Mesenchymal stem cell (in vitro differentiated cells and primary cell): ENCODE measurements at regions not wholly inside any gene's neighbourhood (a gene's known extent, or its start where the extent isn't known, plus 50 kb on each side); places are given as distances from the start of the nearest gene placed in this dataset.

ENCODE experiments used
- DNase-seq: peaks from one replicate; pipeline ENCODE4 v3.0.0-alpha.2; 2013
- H2AFZ ChIP-seq: one replicate; pipeline ENCODE4 v1.6.1; 2013; ENCODE audit warnings: low read depth, mild to moderate bottlenecking, control low read depth, inconsistent platforms, low read length, moderate library complexity
- H2AK5ac ChIP-seq: 2 replicates; pipeline ENCODE4 v1.6.1; 2013; ENCODE audit warnings: low read length, moderate library complexity, mild to moderate bottlenecking, inconsistent platforms; ENCODE audit not compliant: severe bottlenecking
- H2BK120ac ChIP-seq: one replicate; pipeline ENCODE4 v1.6.1; 2013; ENCODE audit warnings: low read depth, mild to moderate bottlenecking, inconsistent platforms, low read length, moderate library complexity
- H2BK12ac ChIP-seq, 2 experiments: one replicate each; pipeline ENCODE4 v1.6.1; 2013; ENCODE audit warnings: inconsistent platforms in 2 of 2, low read length in 2 of 2, mild to moderate bottlenecking in 2 of 2, moderate library complexity in 2 of 2, control low read depth in 1 of 2
- H2BK15ac ChIP-seq: one replicate; pipeline ENCODE4 v1.6.1; 2013; ENCODE audit warnings: mild to moderate bottlenecking, low read depth, inconsistent platforms; ENCODE audit not compliant: poor library complexity, severe bottlenecking
- H2BK5ac ChIP-seq: 2 replicates; pipeline ENCODE4 v1.6.1; 2013; ENCODE audit warnings: low read depth, mild to moderate bottlenecking, low read length, control low read depth, inconsistent platforms; ENCODE audit not compliant: poor library complexity, severe bottlenecking
- H3K14ac ChIP-seq, 2 experiments: one replicate each; pipeline ENCODE4 v1.6.1; 2013; ENCODE audit warnings: inconsistent platforms in 2 of 2, low read length in 2 of 2, control low read depth in 1 of 2, mild to moderate bottlenecking in 1 of 2, moderate library complexity in 1 of 2
- H3K18ac ChIP-seq, 2 experiments: one replicate each; pipeline ENCODE4 v1.6.1; 2013; ENCODE audit warnings: inconsistent platforms in 2 of 2, low read length in 2 of 2, control low read depth in 1 of 2, low read depth in 1 of 2, mild to moderate bottlenecking in 1 of 2
- H3K23ac ChIP-seq, 2 experiments: one replicate each; pipeline ENCODE4 v1.6.1; 2013; ENCODE audit warnings: inconsistent platforms in 2 of 2, low read length in 2 of 2, mild to moderate bottlenecking in 2 of 2, moderate library complexity in 2 of 2, control low read depth in 1 of 2
- H3K27ac ChIP-seq: 2 replicates; pipeline ENCODE4 v1.5.1; 2013; ENCODE audit warnings: mild to moderate bottlenecking, moderate library complexity, low read length, control low read depth, inconsistent platforms; ENCODE audit not compliant: poor library complexity, severe bottlenecking
- H3K27me3 ChIP-seq, 2 experiments: 2 replicates each; pipeline versions ENCODE4 v1.6.1 to v1.7.0; 2013; ENCODE audit warnings: low read length in 2 of 2, mild to moderate bottlenecking in 2 of 2, moderate library complexity in 2 of 2, control low read depth in 1 of 2, inconsistent platforms in 1 of 2; ENCODE audit not compliant: control insufficient read depth in 1 of 2, insufficient read depth in 1 of 2
- H3K36me3 ChIP-seq, 2 experiments: 2 replicates each; pipeline versions ENCODE4 v1.6.1 to v1.7.0; 2013; ENCODE audit warnings: low read length in 2 of 2, control low read depth in 1 of 2, inconsistent platforms in 1 of 2, low read depth in 1 of 2, mild to moderate bottlenecking in 1 of 2; ENCODE audit not compliant: insufficient read depth in 2 of 2, control insufficient read depth in 1 of 2
- H3K4ac ChIP-seq, 2 experiments: one replicate each; pipeline ENCODE4 v1.6.1; 2013; ENCODE audit warnings: inconsistent platforms in 2 of 2, low read length in 2 of 2, mild to moderate bottlenecking in 2 of 2, moderate library complexity in 2 of 2, control low read depth in 1 of 2, low read depth in 1 of 2
- H3K4me1 ChIP-seq: 2 replicates; pipeline ENCODE4 v1.6.1; 2013; ENCODE audit warnings: low read depth, low read length, control low read depth; ENCODE audit not compliant: control insufficient read depth, insufficient read depth
- H3K4me2 ChIP-seq: 2 replicates; pipeline ENCODE4 v1.6.1; 2013; ENCODE audit warnings: low read length, mild to moderate bottlenecking, inconsistent platforms; ENCODE audit not compliant: poor library complexity, severe bottlenecking
- H3K4me3 ChIP-seq, 2 experiments: 2 replicates each; pipeline versions ENCODE4 v1.5.1 to v1.7.0; 2013; ENCODE audit warnings: low read length in 2 of 2, mild to moderate bottlenecking in 2 of 2, control low read depth in 1 of 2, low read depth in 1 of 2; ENCODE audit not compliant: insufficient read depth in 1 of 2
- H3K79me1 ChIP-seq: replicated peaks from 2 replicates; pipeline ENCODE4 v1.6.1; 2013; ENCODE audit warnings: mild to moderate bottlenecking, control low read depth, low read length, inconsistent platforms; ENCODE audit not compliant: poor library complexity, severe bottlenecking
- H3K9ac ChIP-seq: 2 replicates; pipeline ENCODE4 v1.7.0; 2013; ENCODE audit warnings: mild to moderate bottlenecking, low read length, moderate library complexity
- H3K9me3 ChIP-seq: 2 replicates; pipeline ENCODE4 v1.7.0; 2013; ENCODE audit warnings: mild to moderate bottlenecking, low read length; ENCODE audit not compliant: control insufficient read depth
- H4K8ac ChIP-seq: one replicate; pipeline ENCODE4 v1.6.1; 2013; ENCODE audit warnings: inconsistent platforms, mild to moderate bottlenecking, low read length, moderate library complexity
- H4K91ac ChIP-seq: one replicate; pipeline ENCODE4 v1.6.1; 2013; ENCODE audit warnings: mild to moderate bottlenecking, low read length, inconsistent platforms
- WGBS: methylation state at CpG from one replicate; pipeline ENCODE4 v1.1.7; 2013; ENCODE audit warnings: mixed read lengths; 5-methylcytosine and 5-hydroxymethylcytosine counted together

DNA sequence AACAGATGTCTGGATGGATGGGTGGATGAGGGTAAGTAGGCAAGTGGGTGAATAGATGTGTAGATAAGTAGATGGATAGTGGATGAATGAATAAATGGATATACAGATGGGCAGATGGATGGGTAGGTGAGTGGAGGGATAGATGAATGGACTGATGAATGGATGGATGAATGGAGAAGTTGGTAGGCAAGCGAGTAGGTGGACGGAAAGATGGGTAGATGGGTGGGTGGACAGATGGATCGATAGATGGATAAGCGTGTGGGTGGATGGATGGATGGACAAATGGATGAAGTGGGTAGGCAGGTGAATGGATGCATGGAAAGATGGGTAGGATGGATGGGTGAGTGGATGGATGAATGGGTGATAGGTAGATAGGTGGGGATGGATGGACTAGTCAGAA, 393.2 kb downstream of the SHANK2 start:
- Histone ChIP-seq H3K9me3 (no peaks in the 10 kb centered on the region), H2BK15ac (no peak overlapping the region), H3K4me2 (no peak overlapping the region), H2AK5ac (no peak overlapping the region), H2AFZ (no peak overlapping the region), H3K23ac (no peak overlapping the region), H2BK120ac (no peak overlapping the region), H3K18ac (no peak overlapping the region), H3K4ac (no peak overlapping the region), H3K27me3 (no peaks in the 10 kb centered on the region), H3K14ac (no peak overlapping the region), H3K27ac (no peak overlapping the region), H2BK12ac (no peak overlapping the region), H3K4me1 (peaks cover 2% of the 10 kb centered on the region), H3K4me3 (no peak overlapping the region), H4K91ac (no peak overlapping the region), H3K79me1 (no peaks in the 10 kb centered on the region), H3K9ac (no peak overlapping the region), H2BK5ac (no peak overlapping the region), H3K36me3 (no peaks in the 10 kb centered on the region), H4K8ac (no peak overlapping the region)
- 91% methylated on average over 4 of the region's 4 CpGs for WGBS
- no peak for DNase-seq

- Histone ChIP-seq H3K18ac (no peak overlapping the region), H2BK5ac (no peak overlapping the region), H2AK5ac (no peak overlapping the region), H3K36me3 (no peaks in the 10 kb centered on the region), H3K14ac (no peak overlapping the region), H3K4ac (no peak overlapping the region), H3K23ac (no peak overlapping the region), H4K91ac (no peak overlapping the region), H3K4me3 (no peak overlapping the region), H2AFZ (no peak overlapping the region), H3K27ac (no peak overlapping the region), H2BK15ac (no peak overlapping the region), H3K9ac (no peak overlapping the region), H4K8ac (no peak overlapping the region), H3K4me1 (peaks cover 2% of the 10 kb centered on the region), H3K9me3 (no peaks in the 10 kb centered on the region), H2BK12ac (no peak overlapping the region), H3K4me2 (no peak overlapping the region), H3K79me1 (no peaks in the 10 kb centered on the region), H2BK120ac (no peak overlapping the region), H3K27me3 (no peaks in the 10 kb centered on the region)
- 50% methylated on average over 7 of the region's 7 CpGs for WGBS
- DNase-seq, result no peak
Measured at GRCh38 chr11:70860888-70861287, 391.5 kb downstream of the SHANK2 start.

- Histone ChIP-seq H3K27me3 (no peaks in the 10 kb centered on the region), H3K9me3 (no peaks in the 10 kb centered on the region), H2AFZ (no peak overlapping the region), H3K23ac (no peak overlapping the region), H2BK12ac (no peak overlapping the region), H3K14ac (no peak overlapping the region), H3K79me1 (no peaks in the 10 kb centered on the region), H2BK15ac (no peak overlapping the region), H2BK5ac (no peak overlapping the region), H3K4me2 (no peak overlapping the region), H3K18ac (no peak overlapping the region), H3K4me3 (no peak overlapping the region), H4K91ac (no peak overlapping the region), H2AK5ac (no peak overlapping the region), H2BK120ac (no peak overlapping the region), H4K8ac (no peak overlapping the region), H3K4ac (no peak overlapping the region), H3K9ac (no peak overlapping the region), H3K27ac (no peak overlapping the region), H3K36me3 (no peaks in the 10 kb centered on the region), H3K4me1 (peaks cover 2% of the 10 kb centered on the region)
- 60% methylated on average over 2 of the region's 2 CpGs for WGBS
- DNase-seq, result no peak
Measured at GRCh38 chr11:70861559-70861958, 390.8 kb downstream of the SHANK2 start.

DNA sequence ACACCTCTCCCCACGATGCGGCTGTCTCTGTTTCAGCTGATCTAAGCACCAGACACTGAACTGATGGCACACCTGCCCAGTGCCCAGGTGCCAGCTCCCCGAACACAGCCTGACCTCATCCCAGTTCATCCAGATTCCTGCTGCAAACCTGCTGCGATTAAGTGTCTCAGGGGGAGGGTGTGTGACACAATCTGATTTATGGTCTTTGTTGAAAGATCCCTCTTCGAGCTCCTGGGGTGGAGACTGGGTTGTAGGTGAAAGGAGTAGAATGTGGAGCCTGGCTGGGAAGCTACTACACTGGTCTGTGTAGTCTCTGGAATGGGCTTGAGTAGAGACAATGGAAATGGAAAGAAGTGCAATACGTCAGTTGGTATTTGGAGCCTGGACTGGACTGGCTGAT, 390.3 kb downstream of the SHANK2 start:
- no peak for DNase-seq
- H2AK5ac ChIP-seq, result no peak overlapping the region
- H4K8ac ChIP-seq, result no peak overlapping the region
- no peak overlapping the region for H2BK5ac ChIP-seq
- no peak overlapping the region for H2AFZ ChIP-seq
- H3K23ac ChIP-seq, result no peak overlapping the region
- no peak overlapping the region for H3K14ac ChIP-seq
- WGBS, result 78% methylated on average over 6 of the region's 6 CpGs
- no peak overlapping the region for H3K4ac ChIP-seq
- H3K18ac ChIP-seq, result no peak overlapping the region
- H3K4me1 ChIP-seq, result peaks cover 2% of the 10 kb centered on the region
- H3K27me3 ChIP-seq, result peaks cover 0 to 5% of the 10 kb centered on the region in 2 experiments
- no peak overlapping the region for H2BK15ac ChIP-seq
- no peak overlapping the region for H4K91ac ChIP-seq
- H3K27ac ChIP-seq, result no peak overlapping the region
- no peak overlapping the region for H2BK120ac ChIP-seq
- H3K79me1 ChIP-seq, result no peaks in the 10 kb centered on the region
- H3K9ac ChIP-seq, result no peak overlapping the region
- H3K4me2 ChIP-seq, result no peak overlapping the region
- no peaks in the 10 kb centered on the region for H3K9me3 ChIP-seq
- H2BK12ac ChIP-seq, result no peak overlapping the region
- no peaks in the 10 kb centered on the region for H3K36me3 ChIP-seq
- H3K4me3 ChIP-seq, result no peak overlapping the region
